EH (cell line): ENCODE measurements at regions not wholly inside any gene's neighbourhood (a gene's known extent, or its start where the extent isn't known, plus 50 kb on each side); places are given as distances from the start of the nearest gene placed in this dataset.

Experiments used
- DNase-seq: peaks from one replicate; pipeline ENCODE4 v3.0.0-alpha.2; 2015; ENCODE audit warnings: low read depth

GRCh38 chr11:127226949-127227348 is 226.4 kb upstream of the KIRREL3 start:
- peak; percentile 25 for DNase-seq

- no peak for DNase-seq
These were observed 225.8 kb upstream of the KIRREL3 start for GRCh38 chr11:127226380-127226779.

GRCh38 chr11:127225619-127226018 is 225.0 kb upstream of the KIRREL3 start:
- no peak for DNase-seq

GRCh38 chr11:127224276-127224675 is 223.7 kb upstream of the KIRREL3 start:
- no peak for DNase-seq

GRCh38 chr11:127223633-127224032 is 223.1 kb upstream of the KIRREL3 start:
- no peak for DNase-seq

- DNase-seq: no peak
These were observed 222.5 kb upstream of the KIRREL3 start for GRCh38 chr11:127223026-127223425.

GRCh38 chr11:127219704-127220103 is 219.1 kb upstream of the KIRREL3 start:
- DNase-seq: no peak

- DNase-seq: no peak
These were observed 217.7 kb upstream of the KIRREL3 start for GRCh38 chr11:127218275-127218608.

GRCh38 chr11:127217452-127218274 is 217.1 kb upstream of the KIRREL3 start:
- DNase-seq: no peak

- no peak for DNase-seq
These were observed 205.2 kb upstream of the KIRREL3 start for GRCh38 chr11:127205688-127206217.

GRCh38 chr11:127203490-127203889 is 202.9 kb upstream of the KIRREL3 start:
- DNase-seq: no peak

- no peak for DNase-seq
These were observed 201.5 kb upstream of the KIRREL3 start for GRCh38 chr11:127202105-127202504.

- no peak for DNase-seq
These were observed 198.8 kb upstream of the KIRREL3 start for GRCh38 chr11:127199306-127199801.

- DNase-seq: no peak
These were observed 195.0 kb upstream of the KIRREL3 start for GRCh38 chr11:127195501-127196120.

- no peak for DNase-seq
These were observed 194.0 kb upstream of the KIRREL3 start for GRCh38 chr11:127194521-127194920.

- no peak for DNase-seq
These were observed 193.4 kb upstream of the KIRREL3 start for GRCh38 chr11:127193950-127194349.

- DNase-seq: no peak
These were observed 191.1 kb upstream of the KIRREL3 start for GRCh38 chr11:127191689-127192088.

GRCh38 chr11:127191261-127191660 is 190.7 kb upstream of the KIRREL3 start:
- no peak for DNase-seq

GRCh38 chr11:127182586-127183203 is 182.1 kb upstream of the KIRREL3 start:
- DNase-seq: no peak

- DNase-seq: no peak
These were observed 156.7 kb upstream of the KIRREL3 start for GRCh38 chr11:127157225-127157624.

GRCh38 chr11:127149410-127149809 is 148.8 kb upstream of the KIRREL3 start:
- no peak for DNase-seq

GRCh38 chr11:127143251-127143650 is 142.7 kb upstream of the KIRREL3 start:
- DNase-seq: no peak

- DNase-seq: no peak
These were observed 138.0 kb upstream of the KIRREL3 start for GRCh38 chr11:127138613-127139012.
